HepG2 (cell line): ENCODE measurements at regions not wholly inside any gene's neighbourhood (a gene's known extent, or its start where the extent isn't known, plus 50 kb on each side); places are given as distances from the start of the nearest gene placed in this dataset.

ENCODE experiments used
- NBN ChIP-seq: fragments of 450-650 bp; conservative IDR thresholded peaks from 2 replicates; pipeline ENCODE4 v1.6.1; 2017
- RERE ChIP-seq: IDR thresholded peaks from 2 replicates; pipeline ENCODE4 v1.6.1; 2016; ENCODE audit warnings: low read depth, missing genetic modification reagents, missing compliant biosample characterization
- ZNF569 ChIP-seq: sonication (generic); formaldehyde crosslinking; IDR thresholded peaks from 2 replicates; pipeline ENCODE4 v1.5.0; 2020; ENCODE audit warnings: mild to moderate bottlenecking, missing genetic modification reagents, moderate library complexity, borderline replicate concordance
- TF ChIP-seq, protein P1 (sequence below): IDR thresholded peaks from 2 replicates; pipeline ENCODE4 v1.6.1; 2016
- TF ChIP-seq, protein P2 (sequence below): sonication (generic); formaldehyde crosslinking; IDR thresholded peaks from 2 replicates; pipeline ENCODE4 v1.5.0; 2020; ENCODE audit warnings: mild to moderate bottlenecking, missing genetic modification reagents, moderate library complexity

DNA sequence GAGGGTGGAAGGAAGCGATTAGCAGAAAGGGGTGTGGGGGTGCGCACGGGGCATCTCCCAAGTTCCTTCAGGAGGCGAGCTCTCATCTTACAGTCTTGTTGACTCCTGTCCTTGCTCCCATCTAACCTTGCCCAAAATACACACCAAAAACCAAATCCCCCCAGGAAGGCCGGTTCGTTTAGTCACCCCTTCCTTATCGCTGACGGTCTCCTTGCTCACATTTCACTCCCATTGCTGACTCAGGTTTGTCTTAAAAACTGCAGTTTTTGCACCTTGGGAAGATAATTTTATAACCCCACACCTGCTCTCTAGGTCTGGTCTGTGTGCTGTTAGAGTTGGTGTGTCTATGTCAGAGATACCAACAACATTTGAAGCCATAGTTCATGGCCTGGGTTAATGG, 68.1 kb upstream of the F3 start:
- no peak for TF ChIP-seq NBN
- TF ChIP-seq ZNF569 (CRISPR knock-in tag) = no peak
- TF ChIP-seq, protein P1, sequence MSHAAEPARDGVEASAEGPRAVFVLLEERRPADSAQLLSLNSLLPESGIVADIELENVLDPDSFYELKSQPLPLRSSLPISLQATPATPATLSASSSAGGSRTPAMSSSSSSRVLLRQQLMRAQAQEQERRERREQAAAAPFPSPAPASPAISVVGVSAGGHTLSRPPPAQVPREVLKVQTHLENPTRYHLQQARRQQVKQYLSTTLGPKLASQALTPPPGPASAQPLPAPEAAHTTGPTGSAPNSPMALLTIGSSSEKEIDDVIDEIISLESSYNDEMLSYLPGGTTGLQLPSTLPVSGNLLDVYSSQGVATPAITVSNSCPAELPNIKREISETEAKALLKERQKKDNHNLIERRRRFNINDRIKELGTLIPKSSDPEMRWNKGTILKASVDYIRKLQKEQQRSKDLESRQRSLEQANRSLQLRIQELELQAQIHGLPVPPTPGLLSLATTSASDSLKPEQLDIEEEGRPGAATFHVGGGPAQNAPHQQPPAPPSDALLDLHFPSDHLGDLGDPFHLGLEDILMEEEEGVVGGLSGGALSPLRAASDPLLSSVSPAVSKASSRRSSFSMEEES (CRISPR knock-in tag) = no peak
- TF ChIP-seq, protein P2, sequence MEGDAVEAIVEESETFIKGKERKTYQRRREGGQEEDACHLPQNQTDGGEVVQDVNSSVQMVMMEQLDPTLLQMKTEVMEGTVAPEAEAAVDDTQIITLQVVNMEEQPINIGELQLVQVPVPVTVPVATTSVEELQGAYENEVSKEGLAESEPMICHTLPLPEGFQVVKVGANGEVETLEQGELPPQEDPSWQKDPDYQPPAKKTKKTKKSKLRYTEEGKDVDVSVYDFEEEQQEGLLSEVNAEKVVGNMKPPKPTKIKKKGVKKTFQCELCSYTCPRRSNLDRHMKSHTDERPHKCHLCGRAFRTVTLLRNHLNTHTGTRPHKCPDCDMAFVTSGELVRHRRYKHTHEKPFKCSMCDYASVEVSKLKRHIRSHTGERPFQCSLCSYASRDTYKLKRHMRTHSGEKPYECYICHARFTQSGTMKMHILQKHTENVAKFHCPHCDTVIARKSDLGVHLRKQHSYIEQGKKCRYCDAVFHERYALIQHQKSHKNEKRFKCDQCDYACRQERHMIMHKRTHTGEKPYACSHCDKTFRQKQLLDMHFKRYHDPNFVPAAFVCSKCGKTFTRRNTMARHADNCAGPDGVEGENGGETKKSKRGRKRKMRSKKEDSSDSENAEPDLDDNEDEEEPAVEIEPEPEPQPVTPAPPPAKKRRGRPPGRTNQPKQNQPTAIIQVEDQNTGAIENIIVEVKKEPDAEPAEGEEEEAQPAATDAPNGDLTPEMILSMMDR (CRISPR knock-in tag) = no peak
- no peak for TF ChIP-seq RERE (CRISPR knock-in tag)
